ENCODE measurements at regions not wholly inside any gene's neighbourhood (a gene's known extent, or its start where the extent isn't known, plus 50 kb on each side); places are given as distances from the start of the nearest gene placed in this dataset.

DNA sequence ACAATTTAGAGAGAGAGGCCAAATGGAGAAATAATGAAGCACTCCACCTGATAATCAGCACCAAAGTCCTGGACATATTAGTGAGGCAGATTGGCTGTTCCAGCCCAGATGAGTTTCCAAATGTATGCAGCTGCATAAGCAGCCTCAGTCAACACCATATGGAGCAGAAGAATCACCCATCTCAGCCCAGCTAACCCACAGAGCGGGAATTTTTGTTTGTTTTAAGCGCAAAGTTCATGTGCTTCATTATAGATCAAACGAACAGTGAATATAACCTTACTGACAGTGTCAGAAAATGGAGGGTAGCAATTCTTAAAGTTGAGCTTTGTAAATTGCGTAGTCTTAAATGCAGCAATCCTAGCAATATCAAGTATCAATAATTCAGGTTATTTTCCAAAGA lies 234.0 kb upstream of the CEP162 start:
- Histone ChIP-seq H3K79me2 (ENCODE audit: insufficient read depth, low read length) (no peaks in the 10 kb centered on the region), H3K36me3 (replicated peaks in 1 of 2; ENCODE audit: control insufficient read depth in 1 of 2, insufficient read depth in 2 of 2, low read length in 2 of 2) (no peaks in the 10 kb centered on the region), H3K4me2 (ENCODE audit: low read depth, low read length) (no peak overlapping the region), H4K20me1 (ENCODE audit: insufficient read depth, low read length) (no peaks in the 10 kb centered on the region), H3K9ac (ENCODE audit: insufficient read depth, low read depth, low read length) (no peak overlapping the region), H3K27ac (ENCODE audit: extremely low read length, insufficient read depth, low read length) (no peak overlapping the region), H3K4me3 (replicated peaks in 1 of 3; ENCODE audit: insufficient read depth in 1 of 3, low read depth in 2 of 3, low read length in 3 of 3) (no peak overlapping the region), H3K27me3 (ENCODE audit: control insufficient read depth in 1 of 2, insufficient read depth in 2 of 2, low read length in 2 of 2) (no peaks in the 10 kb centered on the region; a peak in 1 of 5 replicates), H3K9me3 (ENCODE audit: low read length) (peaks cover 5% of the 10 kb centered on the region; the same call in 1 of the 2 replicates), H2AFZ (ENCODE audit: low read length) (no peak overlapping the region), H3K4me1 (ENCODE audit: insufficient read depth, low read length) (no peaks in the 10 kb centered on the region)
- DNase-seq (ENCODE audit: low spot score) (no peak), ATAC-seq (no peak; the same call in 2 of the 3 replicates), FAIRE-seq (no peak)
- 11% methylated on average over 4 of the region's 4 CpGs for WGBS (ENCODE audit: low lambda C conversion rate)
- POLR2A ChIA-PET, result no interaction called here
- in situ Hi-C loops (cut with HindIII; ENCODE audit: extremely low pct_ligation_motif_present, low pct_unique_long_range_greater_than_20kb), result no loop called here
- intact Hi-C loops (cut with micrococcal nuclease; ENCODE audit: unreplicated experiment), result no loop called here
- CTCF ChIA-PET (ENCODE audit: low intra/inter-chr PET ratio, low total read pairs), result no interaction called here
- no TSS peak for BruUV-seq (replicated peaks)
- TF ChIP-seq RXRB (CRISPR knock-in tag; IDR thresholded peaks at IDR 0.05; ENCODE audit: borderline replicate concordance), result no peak
- no peak for TF ChIP-seq ZNF382 (CRISPR knock-in tag; IDR thresholded peaks at IDR 0.05; ENCODE audit: borderline replicate concordance)
- no peak for TF ChIP-seq MZF1 (CRISPR knock-in tag; IDR thresholded peaks at IDR 0.05; ENCODE audit: borderline replicate concordance)
- TF ChIP-seq ZFP90 (CRISPR knock-in tag; IDR thresholded peaks at IDR 0.05; ENCODE audit: borderline replicate concordance), result no peak
- no peak for TF ChIP-seq DNMT3B (CRISPR knock-in tag; conservative IDR thresholded peaks at IDR 0.05)
- no peak for TF ChIP-seq SOX6 (IDR thresholded peaks at IDR 0.05)
- TF ChIP-seq SOX6 (CRISPR knock-in tag; IDR thresholded peaks at IDR 0.05), result no peak
- TF ChIP-seq ZNF589 (CRISPR knock-in tag; conservative IDR thresholded peaks at IDR 0.05), result no peak
- no peak for TF ChIP-seq ZNF430 (CRISPR knock-in tag; IDR thresholded peaks at IDR 0.05)
- TF ChIP-seq ZNF781 (CRISPR knock-in tag; IDR thresholded peaks at IDR 0.05; ENCODE audit: borderline replicate concordance, not compliant biosample characterization), result no peak
- TF ChIP-seq, protein P1, sequence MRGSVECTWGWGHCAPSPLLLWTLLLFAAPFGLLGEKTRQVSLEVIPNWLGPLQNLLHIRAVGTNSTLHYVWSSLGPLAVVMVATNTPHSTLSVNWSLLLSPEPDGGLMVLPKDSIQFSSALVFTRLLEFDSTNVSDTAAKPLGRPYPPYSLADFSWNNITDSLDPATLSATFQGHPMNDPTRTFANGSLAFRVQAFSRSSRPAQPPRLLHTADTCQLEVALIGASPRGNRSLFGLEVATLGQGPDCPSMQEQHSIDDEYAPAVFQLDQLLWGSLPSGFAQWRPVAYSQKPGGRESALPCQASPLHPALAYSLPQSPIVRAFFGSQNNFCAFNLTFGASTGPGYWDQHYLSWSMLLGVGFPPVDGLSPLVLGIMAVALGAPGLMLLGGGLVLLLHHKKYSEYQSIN (CRISPR knock-in tag; IDR thresholded peaks at IDR 0.05; ENCODE audit: borderline replicate concordance), result no peak
- TF ChIP-seq, protein P2, sequence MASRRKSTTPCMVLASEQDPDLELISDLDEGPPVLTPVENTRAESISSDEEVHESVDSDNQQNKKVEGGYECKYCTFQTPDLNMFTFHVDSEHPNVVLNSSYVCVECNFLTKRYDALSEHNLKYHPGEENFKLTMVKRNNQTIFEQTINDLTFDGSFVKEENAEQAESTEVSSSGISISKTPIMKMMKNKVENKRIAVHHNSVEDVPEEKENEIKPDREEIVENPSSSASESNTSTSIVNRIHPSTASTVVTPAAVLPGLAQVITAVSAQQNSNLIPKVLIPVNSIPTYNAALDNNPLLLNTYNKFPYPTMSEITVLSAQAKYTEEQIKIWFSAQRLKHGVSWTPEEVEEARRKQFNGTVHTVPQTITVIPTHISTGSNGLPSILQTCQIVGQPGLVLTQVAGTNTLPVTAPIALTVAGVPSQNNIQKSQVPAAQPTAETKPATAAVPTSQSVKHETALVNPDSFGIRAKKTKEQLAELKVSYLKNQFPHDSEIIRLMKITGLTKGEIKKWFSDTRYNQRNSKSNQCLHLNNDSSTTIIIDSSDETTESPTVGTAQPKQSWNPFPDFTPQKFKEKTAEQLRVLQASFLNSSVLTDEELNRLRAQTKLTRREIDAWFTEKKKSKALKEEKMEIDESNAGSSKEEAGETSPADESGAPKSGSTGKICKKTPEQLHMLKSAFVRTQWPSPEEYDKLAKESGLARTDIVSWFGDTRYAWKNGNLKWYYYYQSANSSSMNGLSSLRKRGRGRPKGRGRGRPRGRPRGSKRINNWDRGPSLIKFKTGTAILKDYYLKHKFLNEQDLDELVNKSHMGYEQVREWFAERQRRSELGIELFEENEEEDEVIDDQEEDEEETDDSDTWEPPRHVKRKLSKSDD (CRISPR knock-in tag; IDR thresholded peaks at IDR 0.05; ENCODE audit: low read depth), result no peak
- peak; percentile 28; the same call in 1 of the 2 replicates for TF ChIP-seq HNF4A (CRISPR knock-in tag; IDR thresholded peaks at IDR 0.05)
- TF ChIP-seq ZNF33B (CRISPR knock-in tag; IDR thresholded peaks at IDR 0.05), result no peak
- TF ChIP-seq, protein P3, sequence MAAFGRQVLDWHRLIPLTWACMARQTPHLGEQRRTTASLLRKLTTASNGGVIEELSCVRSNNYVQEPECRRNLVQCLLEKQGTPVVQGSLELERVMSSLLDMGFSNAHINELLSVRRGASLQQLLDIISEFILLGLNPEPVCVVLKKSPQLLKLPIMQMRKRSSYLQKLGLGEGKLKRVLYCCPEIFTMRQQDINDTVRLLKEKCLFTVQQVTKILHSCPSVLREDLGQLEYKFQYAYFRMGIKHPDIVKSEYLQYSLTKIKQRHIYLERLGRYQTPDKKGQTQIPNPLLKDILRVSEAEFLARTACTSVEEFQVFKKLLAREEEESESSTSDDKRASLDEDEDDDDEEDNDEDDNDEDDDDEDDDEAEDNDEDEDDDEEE (CRISPR knock-in tag; IDR thresholded peaks at IDR 0.05), result no peak
- TF ChIP-seq ZNF3 (CRISPR knock-in tag; IDR thresholded peaks at IDR 0.05), result no peak
- peak; percentile 100 for TF ChIP-seq ZNF331 (CRISPR knock-in tag; IDR thresholded peaks at IDR 0.05)
- peak; percentile 25; the same call in 1 of the 2 replicates for TF ChIP-seq ZNF629 (CRISPR knock-in tag; conservative IDR thresholded peaks at IDR 0.05)
- TF ChIP-seq ZNF713 (CRISPR knock-in tag; IDR thresholded peaks at IDR 0.05), result no peak
- TF ChIP-seq, protein P4, sequence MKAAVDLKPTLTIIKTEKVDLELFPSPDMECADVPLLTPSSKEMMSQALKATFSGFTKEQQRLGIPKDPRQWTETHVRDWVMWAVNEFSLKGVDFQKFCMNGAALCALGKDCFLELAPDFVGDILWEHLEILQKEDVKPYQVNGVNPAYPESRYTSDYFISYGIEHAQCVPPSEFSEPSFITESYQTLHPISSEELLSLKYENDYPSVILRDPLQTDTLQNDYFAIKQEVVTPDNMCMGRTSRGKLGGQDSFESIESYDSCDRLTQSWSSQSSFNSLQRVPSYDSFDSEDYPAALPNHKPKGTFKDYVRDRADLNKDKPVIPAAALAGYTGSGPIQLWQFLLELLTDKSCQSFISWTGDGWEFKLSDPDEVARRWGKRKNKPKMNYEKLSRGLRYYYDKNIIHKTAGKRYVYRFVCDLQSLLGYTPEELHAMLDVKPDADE (CRISPR knock-in tag; IDR thresholded peaks at IDR 0.05), result no peak
